SKM-1 treated with dmso at 0.1 percent for 144 hours (cell line): ENCODE measurements at regions not wholly inside any gene's neighbourhood (a gene's known extent, or its start where the extent isn't known, plus 50 kb on each side); places are given as distances from the start of the nearest gene placed in this dataset.

Source experiments
- DNase-seq: peaks from one replicate; lab custom pipeline; 2025; ENCODE audit not compliant: unreplicated experiment; lab: John Stamatoyannopoulos, UW

- DNase-seq = no peak
Measured at GRCh38 chr12:65517656-65518210, 239.2 kb downstream of the MSRB3 start.

- DNase-seq = no peak
Measured at GRCh38 chr12:65518771-65519170, 240.3 kb downstream of the MSRB3 start.

DNA sequence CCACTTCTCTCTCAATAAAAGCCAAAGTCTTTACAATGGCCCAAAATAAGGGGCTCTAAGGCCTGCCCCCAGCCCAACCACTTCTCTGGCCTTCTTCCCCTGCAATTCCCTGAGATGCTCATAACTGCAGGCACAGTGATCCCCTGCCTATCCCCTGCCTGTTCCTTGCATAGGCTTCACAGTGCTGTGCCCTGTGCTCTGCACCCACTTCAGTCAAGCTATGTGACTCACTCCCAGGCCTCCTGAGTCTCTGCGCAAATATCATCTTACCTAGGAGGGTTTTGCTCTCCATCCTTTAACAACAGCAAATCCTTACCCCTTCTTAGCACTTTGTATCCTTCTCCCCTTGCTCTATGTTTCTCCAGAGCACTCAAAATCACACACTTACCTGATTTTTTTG is 242.2 kb downstream of the MSRB3 start:
- DNase-seq = no peak

DNA sequence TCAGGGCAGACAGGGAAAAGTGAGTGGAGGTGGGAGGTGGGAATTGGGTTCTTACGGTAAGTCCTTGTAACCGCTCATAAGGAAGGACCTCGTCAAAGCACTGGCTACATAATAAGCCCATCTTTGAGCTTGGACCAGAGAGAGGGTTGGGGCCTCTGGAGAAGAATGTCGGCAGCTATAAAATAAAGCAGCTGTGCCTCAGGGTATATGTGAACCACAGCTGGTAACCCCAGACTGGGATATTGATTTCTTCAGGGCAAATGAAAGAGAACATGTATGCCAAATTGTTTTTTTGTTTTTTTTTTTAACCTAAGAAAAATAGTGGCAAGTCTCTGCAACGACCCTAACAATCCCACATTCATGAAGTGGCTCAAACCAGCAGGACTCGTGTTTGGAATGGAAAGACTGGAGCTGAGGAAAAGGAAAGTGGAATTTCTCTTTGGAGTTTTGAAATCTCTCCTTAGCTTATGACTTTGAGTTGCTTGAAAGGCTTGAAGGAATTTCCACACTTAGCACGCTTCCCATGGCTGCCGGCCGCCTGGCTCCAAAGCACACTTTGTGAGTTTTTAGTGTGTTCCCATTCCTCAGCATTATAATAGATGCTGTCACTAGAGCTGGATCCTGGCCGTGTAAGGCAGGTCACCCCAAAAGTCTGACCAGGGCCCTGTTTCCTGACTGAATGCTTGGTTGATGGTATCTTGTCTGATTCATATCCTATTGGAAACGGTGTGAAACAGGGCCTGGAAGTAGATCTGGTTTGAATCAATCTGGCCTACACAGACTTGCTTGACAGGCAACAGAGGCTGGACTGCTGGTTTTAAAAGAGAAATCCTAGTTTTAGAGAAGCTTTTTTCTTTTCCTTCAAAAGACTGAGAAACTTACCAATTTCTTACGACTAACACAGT is 244.7 kb downstream of the MSRB3 start:
- DNase-seq = no peak

DNA sequence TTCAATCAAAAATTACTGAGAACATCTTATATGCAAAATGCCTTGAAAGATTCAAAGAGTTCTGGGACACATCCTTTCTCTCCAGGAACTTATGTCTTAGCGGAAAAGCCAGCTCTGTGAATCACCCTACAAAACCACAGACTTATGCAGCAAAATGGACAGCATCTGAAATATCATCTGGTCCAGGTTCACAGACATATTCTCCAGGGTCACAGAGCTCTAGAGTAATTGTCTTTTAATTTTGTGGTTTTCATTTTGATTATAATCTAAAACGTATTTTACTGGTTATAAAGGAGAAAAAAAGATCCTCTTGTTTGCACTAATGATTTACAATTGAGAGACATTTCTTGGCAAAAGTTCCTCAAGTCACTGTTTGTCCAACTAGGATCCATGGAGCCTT is 246.2 kb downstream of the MSRB3 start:
- no peak for DNase-seq

DNA sequence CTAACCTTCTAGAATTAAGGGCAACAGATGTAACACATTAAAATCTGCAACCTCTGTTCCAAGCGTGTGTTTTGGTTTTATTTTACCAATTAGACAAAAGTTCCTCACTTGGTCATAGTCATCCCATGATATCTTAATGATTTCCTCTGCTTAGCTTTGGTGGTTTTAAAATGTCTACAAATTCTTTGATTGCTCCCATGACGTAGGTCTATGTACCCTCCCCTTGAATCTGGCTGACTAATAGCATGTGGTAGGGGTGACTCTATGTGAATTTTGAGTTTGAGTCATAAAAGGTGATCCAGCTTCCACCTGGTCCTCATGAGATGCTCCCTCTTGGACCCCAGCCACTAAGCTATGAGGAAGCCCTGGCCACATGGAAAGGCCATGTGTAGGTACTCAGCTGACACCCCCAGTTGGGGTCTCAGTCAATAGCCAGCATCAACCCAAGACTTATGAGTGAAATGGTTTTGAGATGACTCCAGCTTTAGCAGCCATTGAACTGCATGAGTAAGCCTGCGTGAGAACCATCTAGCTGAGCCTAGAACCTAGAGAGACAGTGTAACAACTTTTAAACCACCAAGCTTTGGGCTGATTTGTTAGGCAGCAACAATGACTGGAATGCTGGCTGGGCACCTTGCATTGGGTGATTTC is 247.1 kb downstream of the MSRB3 start:
- no peak for DNase-seq

DNA sequence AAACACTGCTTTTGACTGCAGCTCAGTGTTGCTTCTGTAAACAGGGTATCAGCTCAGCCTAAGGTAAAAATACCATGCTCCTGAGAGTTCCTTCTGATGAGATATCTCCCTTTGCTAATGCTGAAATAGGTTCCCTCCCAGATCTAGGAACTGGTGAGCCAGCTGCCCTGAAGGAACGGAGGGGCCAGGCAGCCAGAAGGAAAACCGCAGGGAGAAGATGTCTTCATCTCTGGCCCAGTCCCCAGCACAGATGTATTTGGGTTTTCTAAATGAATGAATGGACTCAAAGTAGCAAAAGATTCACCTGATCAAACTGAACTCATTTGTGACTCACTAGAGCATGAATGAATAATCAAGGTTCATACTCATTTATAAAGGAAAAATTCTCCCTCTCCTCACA is 247.8 kb downstream of the MSRB3 start:
- DNase-seq = no peak

DNA sequence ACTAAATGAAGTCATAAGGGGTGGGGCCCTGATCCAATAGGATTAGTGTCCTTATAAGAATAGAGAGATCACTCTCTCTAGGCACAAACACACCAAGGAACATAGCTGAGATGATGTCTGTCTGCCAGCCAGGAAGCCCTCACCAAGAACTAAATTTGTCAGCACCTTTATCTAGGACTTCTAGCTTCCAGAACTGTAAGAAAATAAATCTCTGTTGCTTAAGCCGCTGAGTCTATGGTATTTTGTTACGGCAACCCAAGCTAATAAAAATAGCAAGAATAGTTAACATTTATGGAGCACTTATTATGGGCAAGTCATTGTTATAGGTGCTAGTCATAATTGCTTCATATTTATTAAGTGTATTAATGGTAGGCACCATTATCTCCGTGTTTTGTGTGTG is 249.6 kb downstream of the MSRB3 start:
- no peak for DNase-seq

DNA sequence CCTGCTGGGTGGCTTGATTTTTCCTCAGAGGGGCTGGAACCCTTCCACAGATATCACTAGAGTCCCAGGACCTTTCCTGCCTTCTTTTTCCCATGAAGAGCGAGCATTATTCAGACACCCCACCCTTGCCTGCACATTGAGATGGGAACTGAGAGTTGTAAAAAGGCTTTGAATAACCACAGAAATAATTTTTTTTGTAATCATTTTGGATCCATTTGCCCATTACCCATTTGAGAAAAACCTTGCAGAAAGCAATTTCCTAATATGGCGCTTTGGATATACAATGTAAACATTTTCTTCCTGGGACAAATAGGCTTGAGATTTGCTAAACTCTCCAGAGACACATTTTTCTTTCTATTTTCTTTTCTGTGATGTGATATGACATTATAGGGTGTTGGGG is 250.6 kb downstream of the MSRB3 start:
- no peak for DNase-seq

DNA sequence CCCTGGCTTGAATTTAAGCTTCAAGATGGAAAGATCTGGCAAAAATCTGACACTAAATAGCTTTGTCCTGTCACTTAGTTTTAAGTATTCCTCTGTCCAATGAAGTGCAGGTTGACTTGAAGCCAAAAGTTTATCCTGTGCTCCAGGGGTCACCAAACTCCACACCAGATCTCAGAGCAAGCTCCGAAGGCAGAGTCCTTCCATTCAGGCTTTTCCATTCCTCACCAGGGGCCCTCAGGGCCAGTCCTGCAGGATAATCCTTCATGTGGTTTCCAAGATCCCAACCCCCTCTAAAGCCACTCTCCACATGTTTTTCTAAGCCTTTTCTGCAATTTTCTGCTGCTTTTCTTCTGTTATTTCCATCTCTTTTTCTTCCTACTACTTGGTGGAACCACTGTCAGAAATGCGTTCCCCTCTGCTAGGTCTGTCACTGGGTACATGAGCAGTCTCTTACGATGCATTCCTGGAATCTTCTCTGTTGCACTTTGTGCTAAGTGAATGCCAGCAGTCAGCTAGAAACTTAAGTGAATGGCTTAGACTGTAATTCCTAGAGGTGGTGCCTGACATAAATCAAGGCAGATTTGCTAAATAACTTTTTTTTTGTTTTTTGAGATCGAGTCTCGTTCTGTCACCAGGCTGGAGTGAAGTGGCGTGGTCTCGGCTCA is 251.4 kb downstream of the MSRB3 start:
- DNase-seq = no peak

- DNase-seq = no peak
Measured at GRCh38 chr12:65532162-65532561, 253.7 kb downstream of the MSRB3 start.

DNA sequence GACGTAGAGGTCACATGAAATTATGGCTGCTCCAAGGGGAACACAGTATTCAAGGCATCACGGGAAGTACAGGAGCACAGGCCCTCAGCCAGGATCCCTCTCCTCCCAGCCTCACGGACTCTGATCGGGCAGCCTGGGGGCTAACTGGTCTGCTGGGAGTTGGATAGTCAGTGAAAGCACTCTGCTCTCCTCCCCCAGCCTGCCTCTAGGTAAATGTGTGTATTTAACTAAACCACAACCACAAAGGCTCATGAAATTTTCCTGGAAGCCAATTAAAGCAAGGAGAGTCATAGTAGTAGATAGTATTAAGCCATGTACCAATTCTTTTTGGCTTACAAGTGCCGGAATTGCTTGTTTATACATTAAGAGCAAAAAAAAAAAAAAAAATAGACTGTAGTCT is 254.3 kb downstream of the MSRB3 start:
- DNase-seq = no peak

- DNase-seq = no peak
Measured at GRCh38 chr12:65533177-65533883, 254.8 kb downstream of the MSRB3 start.

DNA sequence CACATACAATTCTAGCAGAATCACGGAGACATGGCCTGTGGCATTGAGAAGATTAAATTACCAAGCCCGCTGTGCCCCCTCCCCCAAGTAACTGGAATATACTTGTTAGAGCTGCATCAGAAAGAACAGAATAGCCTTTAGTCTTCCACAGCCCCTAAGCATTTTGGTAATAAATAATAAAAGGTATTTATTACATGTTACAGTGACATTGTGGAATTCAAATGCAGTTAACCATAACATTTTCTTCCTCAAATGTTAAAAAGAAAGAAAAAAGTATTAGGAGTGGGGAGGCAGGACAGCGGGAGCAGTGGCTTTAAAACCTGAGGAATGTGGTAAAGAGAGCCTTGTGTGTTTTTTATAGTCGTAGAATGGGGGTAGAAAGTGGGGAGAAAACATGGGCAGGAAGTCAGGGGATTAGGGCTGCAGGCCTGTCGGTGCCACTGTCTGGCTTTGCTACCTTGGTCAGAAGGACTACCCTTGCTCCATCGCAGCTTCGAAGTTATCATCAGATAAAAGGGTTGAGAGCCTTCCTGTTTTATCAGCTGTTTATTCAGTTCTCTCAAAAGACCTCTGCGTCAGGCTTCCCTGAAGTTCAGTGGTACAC is 255.9 kb downstream of the MSRB3 start:
- DNase-seq = no peak

- DNase-seq = no peak
Measured at GRCh38 chr12:65535946-65536345, 257.5 kb downstream of the MSRB3 start.

DNA sequence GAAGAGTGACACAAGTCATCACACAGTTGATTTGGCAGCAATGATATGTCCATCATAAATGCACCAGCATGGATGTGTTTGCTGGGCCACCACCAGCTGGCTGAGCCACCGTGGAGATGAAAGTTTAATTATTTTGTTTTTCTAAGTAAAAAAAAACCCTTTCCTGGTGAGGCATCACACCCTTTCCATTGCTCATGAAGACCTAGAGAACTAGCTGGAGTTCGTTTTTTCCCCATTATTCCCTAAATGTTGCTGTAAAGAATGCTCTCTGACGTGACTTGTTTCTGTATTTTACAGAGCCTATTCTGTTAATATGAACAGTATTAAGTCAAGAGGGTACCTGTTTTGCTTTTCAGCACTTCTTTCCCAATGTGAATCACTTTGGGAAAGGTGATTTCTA is 257.9 kb downstream of the MSRB3 start:
- no peak for DNase-seq

- no peak for DNase-seq
Measured at GRCh38 chr12:65536876-65537681, 258.6 kb downstream of the MSRB3 start.

- no peak for DNase-seq
Measured at GRCh38 chr12:65537978-65538377, 259.5 kb downstream of the MSRB3 start.

DNA sequence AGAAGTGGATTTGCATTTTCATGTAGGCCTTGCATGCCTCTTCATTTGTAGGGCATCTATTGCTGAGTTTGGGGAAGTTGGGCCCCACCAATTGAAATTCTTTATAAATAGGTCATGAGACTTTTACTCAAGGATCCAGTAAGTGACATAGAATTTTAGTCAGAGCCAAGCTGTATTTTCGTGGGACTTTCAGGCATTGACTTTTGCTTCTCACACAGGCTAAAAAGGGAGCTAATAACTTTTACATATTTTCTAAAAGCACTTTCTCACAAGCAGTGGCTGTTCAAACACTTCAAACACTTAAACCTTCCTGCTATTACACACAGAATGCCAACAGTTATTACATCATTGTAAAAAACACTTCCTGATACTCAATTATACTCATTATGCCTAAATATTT is 260.5 kb downstream of the MSRB3 start:
- DNase-seq = no peak

GRCh38 chr12:65540140-65540539 is 261.7 kb downstream of the MSRB3 start:
- no peak for DNase-seq
